ENCODE measurements at regions not wholly inside any gene's neighbourhood (a gene's known extent, or its start where the extent isn't known, plus 50 kb on each side); places are given as distances from the start of the nearest gene placed in this dataset.
"Not testable (repeated sequence)": the region's sequence is repeated elsewhere in the genome, so short reads cannot be mapped to it uniquely, and the experiment has no call there.

DNA sequence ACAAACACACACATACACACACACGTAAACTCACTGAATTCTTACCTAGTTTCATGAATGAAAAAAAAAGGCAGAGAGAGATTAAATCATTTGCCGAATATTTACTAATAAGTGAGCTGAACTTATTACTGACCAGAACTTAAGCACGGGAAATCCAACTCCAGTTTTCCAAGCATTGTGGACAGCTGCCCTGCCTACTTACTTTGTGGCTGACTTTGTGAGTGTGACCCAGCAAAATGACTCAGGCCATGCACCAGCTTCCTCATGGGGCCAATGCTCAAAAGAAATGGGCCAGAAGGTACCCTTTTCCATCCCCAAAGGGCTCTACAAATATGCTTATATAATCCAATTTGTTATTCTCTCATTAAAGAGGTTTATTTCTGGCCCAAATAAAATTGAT lies 87.4 kb upstream of the RHOBTB1 start:
- Histone ChIP-seq H3K4me3 (no peak overlapping the region), H3K27ac (no peak overlapping the region)

DNA sequence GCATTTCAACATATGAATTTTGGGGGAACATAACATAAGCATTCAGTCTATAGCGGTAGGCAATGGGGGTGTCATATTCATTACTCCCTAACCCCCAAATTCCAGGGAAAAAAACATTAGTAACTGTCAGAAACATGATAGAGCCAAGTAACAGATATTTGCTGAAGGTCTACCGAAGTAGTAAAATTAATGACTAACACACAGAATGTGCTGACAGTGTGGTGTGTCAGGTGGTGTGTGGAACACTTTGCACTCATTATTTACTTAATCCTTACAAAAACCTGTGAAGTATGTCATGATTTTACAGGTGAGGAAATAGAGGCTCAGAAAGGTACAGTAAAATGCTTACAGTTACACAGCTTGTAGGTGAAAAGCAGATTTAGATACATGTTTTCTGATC lies 85.4 kb upstream of the RHOBTB1 start:
- Histone ChIP-seq H3K4me3 (no peak overlapping the region), H3K27ac (no peak overlapping the region)

DNA sequence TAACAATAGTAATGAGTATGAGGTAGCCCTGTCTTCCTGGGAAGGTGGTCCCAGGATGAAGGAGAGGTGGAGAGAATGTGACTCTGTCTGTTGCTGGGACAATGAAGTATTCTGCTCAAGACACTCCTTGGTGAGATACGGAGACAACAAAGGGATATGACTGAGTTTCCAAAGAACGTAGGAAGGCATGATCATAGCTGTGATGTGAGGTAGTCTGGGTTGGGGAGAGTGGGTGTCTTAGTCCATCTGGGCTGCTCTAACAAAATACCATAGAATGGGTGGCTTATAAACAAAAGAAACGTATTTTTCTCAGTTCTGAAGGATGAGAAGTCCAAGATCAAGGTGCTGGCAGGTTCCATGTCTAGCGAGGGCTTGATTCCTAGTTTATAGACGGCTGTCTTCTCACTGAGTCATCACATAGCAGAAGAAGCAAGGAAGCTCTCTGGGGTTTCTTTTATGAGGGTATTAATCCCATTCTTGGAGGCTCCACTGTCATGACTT lies 84.9 kb upstream of the RHOBTB1 start:
- Histone ChIP-seq H3K27ac (no peak overlapping the region), H3K4me3 (no peak overlapping the region)

DNA sequence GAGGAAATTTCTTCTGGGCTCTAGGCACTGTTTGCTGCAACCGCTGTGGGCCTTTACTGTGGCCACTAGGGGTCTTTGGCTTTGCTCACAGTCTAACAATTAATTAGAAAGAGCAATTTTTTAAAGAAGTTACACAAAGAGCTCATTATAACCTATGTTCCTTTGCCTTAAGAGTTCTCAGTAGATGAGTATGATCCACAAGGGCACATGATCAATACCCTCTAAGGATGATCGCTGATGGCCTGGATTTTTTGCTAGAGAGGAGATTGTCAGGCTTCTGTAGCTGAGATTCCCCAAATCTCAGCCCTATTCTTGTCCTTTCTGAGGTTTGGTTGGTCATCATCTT lies 80.8 kb upstream of the RHOBTB1 start:
- Histone ChIP-seq H3K27ac (no peak overlapping the region), H3K4me3 (no peak overlapping the region)

DNA sequence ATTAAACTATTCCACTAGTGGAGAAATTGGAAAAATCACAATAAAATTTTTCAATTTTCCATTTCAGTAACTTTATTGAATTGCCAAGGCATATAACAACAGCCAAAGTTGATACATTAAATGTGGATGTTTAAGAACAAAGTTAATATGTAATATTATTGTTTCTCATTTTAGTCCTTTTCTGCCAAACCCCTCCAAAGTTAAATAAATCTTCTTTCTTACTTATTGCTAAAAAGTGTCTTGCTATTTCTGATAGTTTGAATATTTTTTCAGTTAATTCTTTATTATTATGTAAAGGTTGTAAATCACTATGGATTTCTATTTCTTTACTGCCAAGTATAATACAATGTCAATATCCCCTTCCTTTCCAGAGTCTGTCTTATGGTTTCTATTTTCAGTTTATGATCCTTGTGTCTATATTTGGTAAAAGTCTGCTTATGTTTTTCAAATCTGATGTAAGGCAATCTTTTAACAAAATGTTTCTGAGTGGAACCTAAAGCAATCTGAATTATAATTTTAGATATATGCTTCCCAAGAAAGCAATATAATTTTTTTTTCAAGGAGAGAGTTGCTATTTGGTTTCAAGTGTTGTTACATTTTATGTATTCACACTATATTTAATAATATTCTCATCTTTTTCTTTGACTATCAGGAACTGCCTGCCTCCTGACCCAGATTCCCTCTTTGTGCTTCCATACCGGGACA lies 80.3 kb upstream of the RHOBTB1 start:
- Histone ChIP-seq H3K4me3 (no peak overlapping the region), H3K27ac (no peak overlapping the region)

DNA sequence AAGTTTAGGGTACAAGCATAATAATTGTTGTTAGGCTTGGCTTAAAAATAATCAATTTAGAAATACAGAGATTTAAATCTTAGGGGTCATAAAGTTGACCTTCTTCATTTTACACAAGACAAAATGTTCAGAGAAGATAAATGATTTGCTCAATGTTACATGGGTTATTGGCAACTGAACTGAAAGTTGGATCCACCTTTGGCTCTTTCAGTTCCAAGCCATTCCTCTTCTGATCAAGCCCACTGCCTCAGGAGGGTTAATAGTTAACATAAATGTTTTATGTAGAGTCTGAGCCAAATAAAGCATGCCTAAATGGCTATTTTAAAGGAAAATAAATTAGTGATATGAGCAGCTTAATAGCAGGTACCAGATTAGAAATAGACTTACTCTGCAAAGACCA lies 79.1 kb upstream of the RHOBTB1 start:
- Histone ChIP-seq H3K27ac (no peak overlapping the region), H3K4me3 (no peak overlapping the region)

DNA sequence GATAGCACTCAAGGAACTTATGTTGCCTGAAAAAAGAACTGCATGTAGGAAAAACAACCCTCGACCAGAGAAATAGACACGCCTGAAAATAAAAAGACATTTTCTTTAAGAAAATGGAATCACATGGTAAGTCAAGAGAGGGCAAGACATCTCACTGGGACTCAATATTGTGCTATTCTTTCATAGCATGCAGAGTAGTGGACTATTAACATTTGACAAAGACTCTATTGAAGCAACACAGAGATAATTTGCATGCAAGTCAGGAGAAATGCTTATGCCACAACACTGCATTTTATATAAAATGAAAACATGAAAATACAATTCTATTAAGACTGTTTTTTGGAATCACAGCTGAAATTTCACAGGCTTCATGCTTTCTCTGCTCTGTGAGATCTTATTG lies 77.9 kb upstream of the RHOBTB1 start:
- H3K27ac ChIP-seq, result no peak overlapping the region

DNA sequence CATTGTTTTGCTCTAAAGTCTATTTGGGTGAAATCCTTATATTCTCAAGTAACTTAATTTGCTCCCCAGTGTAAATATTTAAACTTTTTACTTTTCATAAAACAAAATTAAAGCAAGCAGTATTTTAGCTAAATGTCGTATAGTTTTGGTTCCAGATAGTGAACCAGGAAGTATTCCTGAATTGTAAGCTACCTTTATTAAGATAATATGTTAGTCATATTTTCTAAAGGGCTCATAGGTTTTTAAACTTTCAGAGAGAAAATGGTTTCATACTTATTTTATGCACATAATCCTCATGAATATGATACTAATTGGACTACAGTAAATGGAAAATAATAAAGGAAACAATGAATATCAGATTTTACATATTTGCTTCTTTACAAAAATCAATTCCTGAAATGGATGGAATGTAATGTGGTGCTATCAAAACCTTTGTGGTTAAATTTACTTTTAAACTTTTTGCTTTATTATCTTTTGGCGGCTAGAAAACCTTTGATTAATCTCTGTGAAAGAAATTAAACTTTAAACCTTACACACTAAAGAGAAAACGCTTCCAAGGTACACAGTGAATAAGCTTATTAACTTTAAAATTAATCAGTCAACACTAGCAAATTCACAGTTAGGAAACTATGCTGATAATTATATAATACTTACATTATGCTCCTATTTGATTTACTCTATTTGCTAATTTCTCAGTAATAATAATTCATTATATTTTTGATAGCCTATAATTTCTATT lies 76.6 kb upstream of the RHOBTB1 start:
- H3K4me3 ChIP-seq, result no peak overlapping the region
- H3K27ac ChIP-seq, result no peak overlapping the region

More for the DNA sequence above, 77.9 kb upstream of the RHOBTB1 start:
- H3K4me3 ChIP-seq, result no peak overlapping the region

DNA sequence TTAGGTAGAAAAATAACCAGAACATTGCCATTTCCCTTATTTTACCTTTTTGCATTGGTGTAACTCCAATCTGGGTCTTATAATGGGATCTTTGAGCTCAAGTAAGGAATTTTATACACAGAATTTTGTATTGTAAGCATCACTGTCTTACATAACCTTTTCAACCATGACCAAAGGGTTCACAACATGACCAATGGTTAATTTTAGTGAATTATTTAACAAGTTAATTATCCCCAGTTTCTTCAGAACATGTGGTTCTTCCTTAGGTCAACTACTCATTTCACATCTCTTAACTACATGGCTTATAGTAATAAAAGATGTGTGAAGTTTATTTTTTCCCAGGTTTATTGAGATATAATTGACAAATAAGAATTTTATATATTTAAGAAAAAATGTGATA lies 74.2 kb upstream of the RHOBTB1 start:
- Histone ChIP-seq H3K27ac (no peak overlapping the region), H3K4me3 (no peak overlapping the region)

DNA sequence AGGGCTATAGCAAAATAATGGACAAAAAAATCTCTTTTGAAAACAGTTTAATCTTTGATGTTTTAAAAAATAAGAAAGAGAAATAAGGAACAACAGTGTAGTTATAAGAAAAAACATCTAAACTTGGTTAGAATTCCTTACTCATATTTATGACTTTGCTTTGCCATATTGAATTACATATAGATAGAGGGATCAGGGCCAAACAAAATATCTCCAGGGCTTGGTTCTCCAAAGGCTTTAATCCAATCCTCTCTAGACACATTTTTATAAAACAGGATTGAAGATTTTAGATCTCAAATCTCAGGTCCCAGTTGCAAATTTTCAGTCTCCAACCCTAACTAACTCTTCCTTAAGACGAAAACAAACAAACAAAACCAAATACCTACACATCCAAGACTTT lies 72.6 kb upstream of the RHOBTB1 start:
- H3K4me3 ChIP-seq, result no peak overlapping the region

DNA sequence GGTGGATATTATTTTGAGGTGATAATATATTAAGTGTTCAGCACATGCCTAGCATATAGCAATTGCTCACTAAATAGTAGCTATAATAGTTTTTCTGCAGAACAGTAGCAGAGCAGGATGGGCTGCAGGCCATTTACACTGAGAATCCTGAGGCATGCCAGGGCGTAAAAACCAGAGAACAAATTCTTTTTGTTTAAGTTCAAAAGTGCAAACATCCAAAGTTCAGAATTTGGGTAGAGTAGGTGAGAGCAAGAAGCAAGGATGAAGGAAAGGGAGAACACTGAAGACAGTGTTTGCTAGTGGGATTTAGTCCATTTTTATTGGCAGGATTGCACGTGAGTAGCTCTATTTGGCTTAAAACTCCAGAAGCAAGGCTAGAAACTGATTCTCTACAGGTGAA lies 72.0 kb upstream of the RHOBTB1 start:
- H3K27ac ChIP-seq, result no peak overlapping the region
- no peak overlapping the region for H3K4me3 ChIP-seq

More for the DNA sequence above, 72.6 kb upstream of the RHOBTB1 start:
- H3K27ac ChIP-seq, result no peak overlapping the region

DNA sequence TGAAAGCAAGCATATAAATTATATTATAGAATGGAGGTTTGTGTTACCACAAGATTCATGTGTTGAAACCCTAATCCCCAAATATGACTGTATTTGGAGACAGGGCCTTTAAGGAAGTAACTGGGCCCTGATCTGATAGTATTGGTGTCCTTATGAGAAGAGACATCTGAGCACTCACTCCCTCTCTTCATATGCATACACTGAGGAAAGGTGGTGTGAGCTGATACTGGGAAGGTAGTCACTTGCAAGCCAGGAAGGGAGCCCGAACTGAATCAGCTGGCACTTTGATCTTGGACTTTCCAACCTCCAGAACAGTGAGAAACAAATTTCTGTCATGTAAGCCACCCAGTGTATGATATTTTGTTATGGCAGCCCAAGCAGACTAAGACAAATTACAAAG lies 66.9 kb upstream of the RHOBTB1 start:
- no peak overlapping the region for H3K27ac ChIP-seq
- H3K4me3 ChIP-seq, result no peak overlapping the region

DNA sequence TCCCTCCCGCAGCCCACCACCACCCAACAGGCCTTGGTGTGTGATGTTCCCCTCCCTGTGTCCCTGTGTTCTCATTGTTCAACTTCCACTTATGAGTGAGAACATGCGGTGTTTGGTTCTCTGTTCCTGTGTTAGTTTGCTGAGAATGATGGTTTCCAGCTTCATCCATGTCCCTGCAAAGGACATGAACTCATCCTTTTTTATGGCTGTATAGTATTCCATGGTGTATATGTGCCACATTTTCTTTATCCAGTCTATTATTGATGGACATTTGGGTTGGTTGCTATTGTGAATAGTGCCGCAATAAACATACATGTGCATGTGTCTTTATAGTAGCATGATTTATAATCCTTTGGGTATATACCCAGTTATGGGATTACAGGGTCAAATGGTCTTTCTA lies 59.1 kb upstream of the RHOBTB1 start:
- not testable (repeated sequence) for H3K4me3 ChIP-seq, H3K27ac ChIP-seq

DNA sequence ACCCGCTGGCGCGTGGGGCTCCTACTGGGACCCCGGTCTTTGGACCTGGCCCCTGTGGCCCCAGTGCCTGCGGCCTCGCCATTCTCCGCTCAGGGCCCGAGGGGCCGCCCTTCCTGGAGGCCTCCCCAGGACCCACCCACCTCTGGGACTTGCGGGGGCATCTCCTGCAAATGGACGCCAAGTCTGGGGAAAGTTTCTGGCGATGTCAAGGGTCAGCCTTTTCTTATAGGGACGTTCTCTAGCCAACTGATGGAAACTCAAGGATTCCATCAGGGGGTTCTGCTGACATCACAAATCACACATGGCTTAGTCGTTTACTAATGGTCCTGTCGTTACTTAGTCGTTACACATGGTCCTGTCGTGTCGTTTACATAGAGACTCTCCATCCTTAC lies 57.7 kb upstream of the RHOBTB1 start:
- Histone ChIP-seq H3K4me3 (peak overlapping the region; percentile 10 to 51 (median 36)), H3K27ac (no peak overlapping the region)

DNA sequence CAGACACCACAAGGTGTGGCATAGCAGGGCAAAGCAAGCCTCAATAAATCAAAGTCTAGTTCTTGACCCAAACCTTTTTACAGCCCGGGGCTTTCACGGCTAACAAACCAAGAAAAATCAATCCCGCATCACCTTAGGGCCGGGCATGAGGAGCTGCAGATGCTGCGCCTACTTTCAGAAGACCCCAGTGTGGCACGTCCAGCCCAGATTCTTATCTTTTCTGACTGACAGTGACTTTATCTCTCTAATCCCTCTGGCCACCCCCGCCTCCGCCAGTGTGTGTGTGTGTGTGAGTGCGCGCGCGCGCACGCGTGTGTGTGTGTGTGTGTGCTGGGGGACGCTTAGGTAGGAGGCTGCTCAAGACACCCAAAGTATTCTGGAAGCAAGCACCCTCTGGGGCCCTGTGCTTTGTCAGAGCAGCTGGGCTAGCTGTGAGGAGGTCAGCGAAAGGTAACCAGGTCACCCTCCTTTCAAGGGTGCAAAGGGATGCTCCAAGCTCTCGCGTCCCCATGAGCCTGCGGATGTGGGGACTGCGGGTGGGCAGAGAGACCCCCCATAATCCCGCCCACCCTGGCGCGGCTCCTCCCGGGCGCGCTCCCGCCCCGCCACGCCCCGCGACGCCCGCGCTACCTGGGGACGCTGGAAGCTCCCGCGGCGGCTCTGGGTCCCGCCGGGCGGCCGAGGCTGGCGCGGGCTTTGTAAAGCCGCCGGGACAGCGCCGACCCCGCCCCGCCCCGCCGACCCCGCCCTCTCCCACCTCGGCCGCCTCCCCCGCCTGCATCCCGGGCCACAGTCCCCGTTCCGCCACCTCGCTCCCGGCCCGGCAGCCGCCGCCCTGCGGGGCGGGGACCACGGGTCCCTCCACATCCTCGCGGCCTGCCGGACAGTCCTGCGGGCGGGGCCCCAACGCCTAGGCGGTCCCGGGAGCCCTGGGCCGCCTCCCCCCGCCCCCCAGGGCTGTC lies 57.1 kb upstream of the RHOBTB1 start:
- H3K27ac ChIP-seq, result peak overlapping the region in 1 of 21 experiments; percentile 27

DNA sequence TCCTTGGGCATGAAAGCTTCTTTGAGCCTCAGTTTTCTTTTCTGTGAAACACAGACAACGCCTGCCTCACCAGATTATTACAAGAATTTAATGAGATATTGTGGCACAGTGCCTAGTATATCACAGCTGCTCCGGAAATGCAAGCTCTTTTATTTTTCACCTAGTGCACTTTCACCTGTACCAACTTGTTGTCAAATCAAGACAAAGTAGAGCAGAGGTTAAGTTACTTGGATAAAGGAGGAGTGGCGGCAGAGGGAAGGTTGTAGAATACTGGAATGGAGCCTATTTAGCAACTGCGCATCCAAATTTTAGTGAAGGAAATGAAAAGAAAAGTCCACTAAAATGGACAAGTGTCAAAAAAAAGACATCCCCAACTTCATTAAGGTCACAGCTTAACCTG lies 54.9 kb upstream of the RHOBTB1 start:
- H3K4me3 ChIP-seq, result no peak overlapping the region
- no peak overlapping the region for H3K27ac ChIP-seq

More for the DNA sequence above, 57.1 kb upstream of the RHOBTB1 start:
- peak overlapping the region; percentile 10 to 51 (median 36) for H3K4me3 ChIP-seq

DNA sequence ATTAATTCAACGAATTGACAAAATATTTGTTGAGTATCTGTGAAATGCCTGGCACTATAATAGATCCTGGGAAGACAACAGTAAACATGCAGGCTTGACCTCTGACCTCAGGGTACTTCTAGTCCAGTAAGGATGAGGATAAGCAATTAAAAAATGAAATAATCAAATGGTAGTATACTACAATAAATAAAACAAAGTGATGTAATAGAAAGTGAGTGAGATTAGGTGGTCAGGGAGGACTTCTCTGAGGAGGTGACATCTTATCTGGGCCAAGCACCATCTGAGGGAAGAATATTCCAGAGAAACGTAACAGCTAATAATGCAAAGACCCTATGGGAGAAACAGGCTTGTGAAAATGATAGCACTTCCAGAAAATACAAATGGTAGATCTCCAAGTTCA lies 50.1 kb upstream of the RHOBTB1 start:
- Histone ChIP-seq H3K4me3 (no peak overlapping the region), H3K27ac (no peak overlapping the region)

Data from skin epidermis (tissue), 12 donors.